ENCODE measurements at regions not wholly inside any gene's neighbourhood (a gene's known extent, or its start where the extent isn't known, plus 50 kb on each side); places are given as distances from the start of the nearest gene placed in this dataset.

DNA sequence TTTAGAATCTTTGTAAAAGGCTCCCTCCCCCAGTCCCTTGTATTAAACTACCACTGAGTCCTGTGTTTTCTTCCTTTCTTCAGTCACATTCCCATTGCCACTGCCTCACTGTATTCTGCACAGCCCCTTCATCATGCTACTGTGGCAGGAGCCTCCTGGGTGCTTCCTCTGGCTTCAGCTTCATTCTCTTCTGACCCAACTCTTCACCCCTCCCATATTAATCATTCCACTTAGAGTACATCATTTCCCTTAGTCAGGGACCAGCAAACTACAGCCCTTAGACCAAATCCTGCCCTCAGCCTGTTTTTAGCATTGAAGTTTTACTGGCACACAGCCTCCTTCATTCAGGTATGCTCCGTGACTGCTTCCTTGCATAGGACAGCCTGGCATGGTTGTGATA is 127.7 kb upstream of the MTNR1B start:
- TF ChIP-seq, protein P1, sequence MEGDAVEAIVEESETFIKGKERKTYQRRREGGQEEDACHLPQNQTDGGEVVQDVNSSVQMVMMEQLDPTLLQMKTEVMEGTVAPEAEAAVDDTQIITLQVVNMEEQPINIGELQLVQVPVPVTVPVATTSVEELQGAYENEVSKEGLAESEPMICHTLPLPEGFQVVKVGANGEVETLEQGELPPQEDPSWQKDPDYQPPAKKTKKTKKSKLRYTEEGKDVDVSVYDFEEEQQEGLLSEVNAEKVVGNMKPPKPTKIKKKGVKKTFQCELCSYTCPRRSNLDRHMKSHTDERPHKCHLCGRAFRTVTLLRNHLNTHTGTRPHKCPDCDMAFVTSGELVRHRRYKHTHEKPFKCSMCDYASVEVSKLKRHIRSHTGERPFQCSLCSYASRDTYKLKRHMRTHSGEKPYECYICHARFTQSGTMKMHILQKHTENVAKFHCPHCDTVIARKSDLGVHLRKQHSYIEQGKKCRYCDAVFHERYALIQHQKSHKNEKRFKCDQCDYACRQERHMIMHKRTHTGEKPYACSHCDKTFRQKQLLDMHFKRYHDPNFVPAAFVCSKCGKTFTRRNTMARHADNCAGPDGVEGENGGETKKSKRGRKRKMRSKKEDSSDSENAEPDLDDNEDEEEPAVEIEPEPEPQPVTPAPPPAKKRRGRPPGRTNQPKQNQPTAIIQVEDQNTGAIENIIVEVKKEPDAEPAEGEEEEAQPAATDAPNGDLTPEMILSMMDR (IDR thresholded peaks at IDR 0.05) = no peak
- TF ChIP-seq POLR2A (IDR thresholded peaks at IDR 0.05) = no peak
